SK-N-SH (cell line): ENCODE measurements at regions not wholly inside any gene's neighbourhood (a gene's known extent, or its start where the extent isn't known, plus 50 kb on each side); places are given as distances from the start of the nearest gene placed in this dataset.

Source experiments
- CTCF ChIA-PET: fragments of 300-600, 350-600 bp; formaldehyde crosslinking; extraction: SDS; loops from one replicate; lab custom pipeline; 2021; lab: Yijun Ruan, JAX
- POLR2A ChIA-PET: fragments of 350-600 bp; sonication (Branson Sonifier 250); formaldehyde crosslinking; extraction: SDS; loops from one replicate; lab custom pipeline; 2020; ENCODE audit warnings: antibody characterized with exemption, inconsistent platforms; lab: Yijun Ruan, JAX
- DNase-seq: peaks from one replicate; pipeline ENCODE4 v3.0.0; 2012
- H2AFZ ChIP-seq: fragments of 200-600 bp; sonication (generic); 2 replicates; pipeline ENCODE4 v1.8.1; 2016; ENCODE audit warnings: antibody characterized with exemption, mild to moderate bottlenecking, low read depth
- H3F3A ChIP-seq: fragments of 200-600 bp; sonication (generic); replicated peaks from 2 replicates; pipeline ENCODE3; 2016; ENCODE audit warnings: antibody characterized with exemption, mild to moderate bottlenecking; ENCODE audit not compliant: insufficient read depth
- H3K27ac ChIP-seq, 2 experiments: fragments of 200-500 bp in 1 of 2; fragments of 200-600 bp in 1 of 2; sonication (Bioruptor generic) in 1 of 2; sonication (generic), shearing (Covaris generic) in 1 of 2; 2 replicates each; pipeline versions ENCODE4 v1.5.1 to v1.6.1; 2014 to 2016; ENCODE audit warnings: low read depth in 2 of 2, inconsistent platforms in 1 of 2, low read length in 1 of 2, mild to moderate bottlenecking in 1 of 2, mixed read lengths in 1 of 2
- H3K27me3 ChIP-seq: fragments of 200-600 bp; sonication (generic), shearing (Covaris generic); 2 replicates; pipeline ENCODE4 v1.6.1; 2016; ENCODE audit warnings: mixed run types; ENCODE audit not compliant: insufficient read depth
- H3K36me3 ChIP-seq, 2 experiments: fragments of 200-500 bp in 1 of 2; fragments of 200-600 bp in 1 of 2; sonication (Bioruptor generic) in 1 of 2; sonication (generic) in 1 of 2; replicated peaks in 1 of 2; 2 replicates each; pipeline versions ENCODE3 to v1.5.1; 2014 to 2016; ENCODE audit warnings: low read length in 1 of 2, mild to moderate bottlenecking in 1 of 2; ENCODE audit not compliant: insufficient read depth in 2 of 2, control insufficient read depth in 1 of 2
- H3K4me1 ChIP-seq, 2 experiments: fragments of 200-500 bp in 1 of 2; fragments of 200-600 bp in 1 of 2; sonication (Bioruptor generic) in 1 of 2; sonication (generic), shearing (Covaris generic) in 1 of 2; 2 replicates each; pipeline versions ENCODE4 v1.5.1 to v1.6.1; 2014 to 2016; ENCODE audit warnings: low read depth in 1 of 2, low read length in 1 of 2, mixed run types in 1 of 2; ENCODE audit not compliant: insufficient read depth in 2 of 2, control insufficient read depth in 1 of 2
- H3K4me2 ChIP-seq: fragments of 200-600 bp; sonication (generic), shearing (Covaris generic); 2 replicates; pipeline ENCODE4 v1.6.1; 2017; ENCODE audit warnings: mixed run types
- H3K4me3 ChIP-seq, 2 experiments: fragments of 200-500 bp in 1 of 2; fragments of 200-600 bp in 1 of 2; sonication (Bioruptor generic) in 1 of 2; sonication (generic), shearing (Covaris generic) in 1 of 2; 2 replicates each; pipeline versions ENCODE4 v1.5.1 to v1.8.1; 2014 to 2016; ENCODE audit warnings: low read depth in 2 of 2, inconsistent platforms in 1 of 2, low read length in 1 of 2, mild to moderate bottlenecking in 1 of 2, mixed read lengths in 1 of 2, moderate library complexity in 1 of 2
- H3K79me2 ChIP-seq: fragments of 200-600 bp; sonication (generic); 2 replicates; pipeline ENCODE4 v1.8.1; 2017; ENCODE audit warnings: mild to moderate bottlenecking; ENCODE audit not compliant: insufficient read depth
- H3K9ac ChIP-seq: fragments of 200-600 bp; sonication (generic); 2 replicates; pipeline ENCODE4 v1.6.1; 2017; ENCODE audit warnings: mixed run types
- H3K9me2 ChIP-seq: fragments of 200-600 bp; sonication (generic); 2 replicates; pipeline ENCODE4 v1.6.1; 2017; ENCODE audit warnings: mixed run types
- H3K9me3 ChIP-seq: fragments of 200-600 bp; sonication (generic); 2 replicates; pipeline ENCODE4 v1.6.1; 2017; ENCODE audit warnings: mixed run types, mild to moderate bottlenecking, moderate library complexity
- H4K20me1 ChIP-seq: fragments of 200-600 bp; sonication (generic); 2 replicates; pipeline ENCODE4 v1.6.1; 2017; ENCODE audit warnings: mild to moderate bottlenecking, mixed run types; ENCODE audit not compliant: insufficient read depth
- EZH2phosphoT487 ChIP-seq: fragments of 200-600 bp; sonication (generic); IDR thresholded peaks from 2 replicates; pipeline ENCODE4 v1.6.1; 2017; ENCODE audit warnings: low read depth, mixed run types, mild to moderate bottlenecking, antibody characterized with exemption, moderate library complexity, borderline replicate concordance
- FOSL2 ChIP-seq: IDR thresholded peaks from 2 replicates; pipeline ENCODE4 v1.4.0; 2012; ENCODE audit warnings: low read depth, mild to moderate bottlenecking, moderate library complexity, borderline replicate concordance
- FOXJ3 ChIP-seq: sonication (generic); formaldehyde crosslinking; IDR thresholded peaks from 2 replicates; pipeline ENCODE4 v1.5.1; 2020; ENCODE audit warnings: mild to moderate bottlenecking, missing genetic modification reagents
- FOXM1 ChIP-seq: IDR thresholded peaks from 2 replicates; pipeline ENCODE4 v1.4.0; 2012; ENCODE audit warnings: low read depth, mild to moderate bottlenecking
- GABPA ChIP-seq: IDR thresholded peaks from 2 replicates; pipeline ENCODE4 v1.4.0; 2012; ENCODE audit warnings: low read depth, mild to moderate bottlenecking
- GATA2 ChIP-seq: sonication (generic); formaldehyde crosslinking; IDR thresholded peaks from 2 replicates; pipeline ENCODE4 v1.5.0; 2020; ENCODE audit warnings: mild to moderate bottlenecking, missing genetic modification reagents
- IRF3 ChIP-seq: fragments of 150-350 bp; IDR thresholded peaks from 2 replicates; pipeline ENCODE4 v1.6.1; 2016; ENCODE audit warnings: mild to moderate bottlenecking, low read depth, low read length
- MAX ChIP-seq: IDR thresholded peaks from 2 replicates; pipeline ENCODE4 v1.4.0; 2012; ENCODE audit warnings: low read depth
- MEF2A ChIP-seq: IDR thresholded peaks from 2 replicates; pipeline ENCODE4 v1.4.0; 2012; ENCODE audit warnings: low read depth, borderline replicate concordance
- MXI1 ChIP-seq: IDR thresholded peaks from 2 replicates; pipeline ENCODE4 v1.6.1; 2012; ENCODE audit warnings: mild to moderate bottlenecking, low read depth, low read length, improper control_type of control experiment
- PBX3 ChIP-seq: IDR thresholded peaks from 2 replicates; pipeline ENCODE4; 2012
- RAD21 ChIP-seq: IDR thresholded peaks from 2 replicates; pipeline ENCODE4 v1.6.1; 2012; ENCODE audit warnings: mild to moderate bottlenecking, low read length
- REST ChIP-seq: IDR thresholded peaks from 2 replicates; pipeline ENCODE4 v1.6.1; 2012; ENCODE audit warnings: mild to moderate bottlenecking, low read depth, low read length, moderate library complexity
- RFX5 ChIP-seq: IDR thresholded peaks from 2 replicates; pipeline ENCODE4 v1.6.1; 2012; ENCODE audit warnings: mild to moderate bottlenecking, improper control_type of control experiment, low read length
- RXRA ChIP-seq: IDR thresholded peaks from 2 replicates; pipeline ENCODE4 v1.4.0; 2012; ENCODE audit warnings: low read depth, mild to moderate bottlenecking, borderline replicate concordance
- SIN3A ChIP-seq: IDR thresholded peaks from 2 replicates; pipeline ENCODE4 v1.6.1; 2012; ENCODE audit warnings: low read depth, mild to moderate bottlenecking, low read length, moderate library complexity, borderline replicate concordance
- SMC3 ChIP-seq: IDR thresholded peaks from 2 replicates; pipeline ENCODE4 v1.6.1; 2012; ENCODE audit warnings: low read depth, low read length, improper control_type of control experiment
- TAF1 ChIP-seq: IDR thresholded peaks from 2 replicates; pipeline ENCODE4 v1.6.1; 2012; ENCODE audit warnings: low read depth, mild to moderate bottlenecking, low read length, moderate library complexity, borderline replicate concordance
- USF1 ChIP-seq: IDR thresholded peaks from 2 replicates; pipeline ENCODE4 v1.4.0; 2012; ENCODE audit warnings: low read depth, borderline replicate concordance
- YY1 ChIP-seq: IDR thresholded peaks from 2 replicates; pipeline ENCODE4 v1.4.0; 2012; ENCODE audit warnings: low read depth, mild to moderate bottlenecking
- WGBS: methylation state at CpG from one replicate; pipeline ENCODE4 v1.1.6; 2017; ENCODE audit warnings: low lambda C conversion rate; 5-methylcytosine and 5-hydroxymethylcytosine counted together

GRCh38 chr5:63029891-63030290 is 451.3 kb downstream of the LRRC70 start (continued):
- TF ChIP-seq EZH2phosphoT487 = no peak
- TF ChIP-seq TAF1 = no peak
- no peak for TF ChIP-seq YY1
- TF ChIP-seq USF1 = no peak
- TF ChIP-seq PBX3 = no peak
- TF ChIP-seq MEF2A = no peak

- WGBS = under 1% methylated on average over 3 of the region's 3 CpGs
- no peaks in the 10 kb centered on the region for H3K79me2 ChIP-seq
- H3K36me3 ChIP-seq = no peaks in the 10 kb centered on the region
- H4K20me1 ChIP-seq = no peaks in the 10 kb centered on the region
- H3K4me3 ChIP-seq = 0 out of 4 replicates have a peak overlapping the region, but pooled peaks of 1 of the 2 experiments have one; percentile 2
- H3K27ac ChIP-seq = no peak overlapping the region
- DNase-seq = no peak
- TF ChIP-seq TAF1 (no peak), FOXM1 (0 out of 2 replicates have a peak, but pooled peaks have one; percentile 25)
- H2AFZ ChIP-seq = peak overlapping the region; percentile 44; the same call in 1 of the 2 replicates
- peak overlapping the region; percentile 12 for H3K4me2 ChIP-seq
- no peaks in the 10 kb centered on the region for H3K9me2 ChIP-seq
- no peaks in the 10 kb centered on the region for H3K27me3 ChIP-seq
- H3F3A ChIP-seq = no peaks in the 10 kb centered on the region
- H3K9ac ChIP-seq = no peak overlapping the region
- POLR2A ChIA-PET = no interaction called here
- no peaks in the 10 kb centered on the region for H3K9me3 ChIP-seq
- no peaks in the 10 kb centered on the region for H3K4me1 ChIP-seq
- CTCF ChIA-PET = no interaction called here
These were observed 447.1 kb downstream of the LRRC70 start for GRCh38 chr5:63025679-63026078.

- H3K9ac ChIP-seq = no peak overlapping the region
- no peak for DNase-seq
- 59% methylated on average over 1 of the region's 1 CpG for WGBS
- H3K9me3 ChIP-seq = no peaks in the 10 kb centered on the region
- H3K27ac ChIP-seq = no peak overlapping the region
- H3K36me3 ChIP-seq = no peaks in the 10 kb centered on the region
- no peak overlapping the region for H3K4me3 ChIP-seq
- ChIA-PET POLR2A (no interaction called here), CTCF (no interaction called here)
- no peaks in the 10 kb centered on the region for H4K20me1 ChIP-seq
- H3K79me2 ChIP-seq = no peaks in the 10 kb centered on the region
- H3K4me1 ChIP-seq = no peaks in the 10 kb centered on the region
- no peaks in the 10 kb centered on the region for H3K9me2 ChIP-seq
- H3F3A ChIP-seq = no peaks in the 10 kb centered on the region
- H2AFZ ChIP-seq = no peak overlapping the region
- no peaks in the 10 kb centered on the region for H3K27me3 ChIP-seq
- H3K4me2 ChIP-seq = no peak overlapping the region
- TF ChIP-seq GATA2 (no peak), IRF3 (no peak), MXI1 (no peak), RXRA (no peak), REST (no peak), MAX (no peak), EZH2phosphoT487 (no peak), GABPA (no peak), FOXJ3 (no peak), RFX5 (no peak), SIN3A (no peak), RAD21 (no peak), SMC3 (no peak), FOSL2 (no peak)
These were observed 443.8 kb downstream of the LRRC70 start for GRCh38 chr5:63022403-63022802.
